GM19240 (cell line): ENCODE measurements at regions not wholly inside any gene's neighbourhood (a gene's known extent, or its start where the extent isn't known, plus 50 kb on each side); places are given as distances from the start of the nearest gene placed in this dataset.

Experiments
- DNase-seq: peaks from one replicate; pipeline ENCODE4 v3.0.0; 2011; ENCODE audit warnings: low spot score; ENCODE audit not compliant: insufficient read length

GRCh38 chr15:38692789-38693062, 128.1 kb upstream of the RASGRP1 start:
- no peak for DNase-seq

- DNase-seq = no peak
These were observed 130.9 kb upstream of the RASGRP1 start for GRCh38 chr15:38695249-38696108.

GRCh38 chr15:38696109-38696727, 131.6 kb upstream of the RASGRP1 start:
- no peak for DNase-seq

- DNase-seq = no peak
These were observed 132.3 kb upstream of the RASGRP1 start for GRCh38 chr15:38696790-38697495.

GRCh38 chr15:38698254-38698653, 133.6 kb upstream of the RASGRP1 start:
- DNase-seq = no peak

GRCh38 chr15:38699633-38700230, 135.1 kb upstream of the RASGRP1 start:
- DNase-seq = peak; percentile 53

GRCh38 chr15:38701149-38701548, 136.5 kb upstream of the RASGRP1 start:
- no peak for DNase-seq

GRCh38 chr15:38702178-38702912, 137.7 kb upstream of the RASGRP1 start:
- no peak for DNase-seq

GRCh38 chr15:38705436-38706219, 141.0 kb upstream of the RASGRP1 start:
- no peak for DNase-seq

- DNase-seq = no peak
These were observed 142.3 kb upstream of the RASGRP1 start for GRCh38 chr15:38706956-38707355.

- DNase-seq = peak; percentile 29
These were observed 143.4 kb upstream of the RASGRP1 start for GRCh38 chr15:38707802-38708671.

GRCh38 chr15:38708672-38709180, 144.1 kb upstream of the RASGRP1 start:
- DNase-seq = no peak

- DNase-seq = no peak
These were observed 144.6 kb upstream of the RASGRP1 start for GRCh38 chr15:38709196-38709595.

GRCh38 chr15:38714309-38715072, 149.9 kb upstream of the RASGRP1 start:
- no peak for DNase-seq

GRCh38 chr15:38720893-38721567, 156.4 kb upstream of the RASGRP1 start:
- no peak for DNase-seq

- no peak for DNase-seq
These were observed 156.9 kb upstream of the RASGRP1 start for GRCh38 chr15:38721568-38721945.

GRCh38 chr15:38722236-38722635, 157.6 kb upstream of the RASGRP1 start:
- no peak for DNase-seq

GRCh38 chr15:38724827-38725226, 160.2 kb upstream of the RASGRP1 start:
- no peak for DNase-seq
